Astrocyte (in vitro differentiated cells and primary cell): ENCODE measurements at regions not wholly inside any gene's neighbourhood (a gene's known extent, or its start where the extent isn't known, plus 50 kb on each side); places are given as distances from the start of the nearest gene placed in this dataset.

Experiments used
- DNase-seq: peaks from one replicate; pipeline ENCODE4 v3.0.0-alpha.2; 2010; ENCODE audit warnings: low read depth
- FAIRE-seq: peaks from 2 replicates; lab custom pipeline; 2011; peaks lifted over from hg19 to GRCh38; lab: Jason Lieb, UNC
- H2AFZ ChIP-seq: 2 replicates; pipeline ENCODE4 v1.6.0; 2012; ENCODE audit warnings: low read depth, low read length, inconsistent platforms
- H3K27ac ChIP-seq: 2 replicates; pipeline ENCODE4 v1.5.1; 2011; ENCODE audit warnings: low read depth, low read length, inconsistent platforms
- H3K27me3 ChIP-seq: 2 replicates; pipeline ENCODE4 v1.6.0; 2011; ENCODE audit warnings: low read length, inconsistent platforms; ENCODE audit not compliant: insufficient read depth
- H3K36me3 ChIP-seq: 2 replicates; pipeline ENCODE4 v1.5.1; 2011; ENCODE audit warnings: low read length, inconsistent platforms; ENCODE audit not compliant: insufficient read depth
- H3K4me1 ChIP-seq: 2 replicates; pipeline ENCODE4 v1.5.1; 2011; ENCODE audit warnings: low read length, inconsistent platforms; ENCODE audit not compliant: insufficient read depth
- H3K4me2 ChIP-seq: 2 replicates; pipeline ENCODE4 v1.6.0; 2012; ENCODE audit warnings: low read length, inconsistent platforms
- H3K4me3 ChIP-seq: 2 replicates; pipeline ENCODE4 v1.5.1; 2011; ENCODE audit warnings: low read depth, mild to moderate bottlenecking, low read length, inconsistent platforms; ENCODE audit not compliant: insufficient read depth
- H3K79me2 ChIP-seq: 2 replicates; pipeline ENCODE4 v1.6.0; 2012; ENCODE audit warnings: mild to moderate bottlenecking, low read length, inconsistent platforms; ENCODE audit not compliant: insufficient read depth
- H3K9ac ChIP-seq: 2 replicates; pipeline ENCODE4 v1.6.0; 2012; ENCODE audit warnings: mild to moderate bottlenecking, low read length, inconsistent platforms
- H3K9me3 ChIP-seq: 2 replicates; pipeline ENCODE4 v1.5.1; 2012; ENCODE audit warnings: low read depth, mild to moderate bottlenecking, low read length, inconsistent platforms; ENCODE audit not compliant: insufficient read depth
- H4K20me1 ChIP-seq: 2 replicates; pipeline ENCODE4 v1.6.0; 2012; ENCODE audit warnings: low read length, inconsistent platforms; ENCODE audit not compliant: insufficient read depth
- H3K27ac Mint-ChIP-seq: one replicate; pipeline ENCODE4 v1.8.0; 2021; ENCODE audit warnings: mild to moderate bottlenecking, mixed read lengths; ENCODE audit not compliant: unreplicated experiment
- H3K27me3 Mint-ChIP-seq: one replicate; pipeline ENCODE4 v1.8.0; 2021; ENCODE audit warnings: low read depth, mixed read lengths; ENCODE audit not compliant: unreplicated experiment
- H3K36me3 Mint-ChIP-seq: one replicate; pipeline ENCODE4 v1.8.0; 2021; ENCODE audit warnings: low read depth, mixed read lengths; ENCODE audit not compliant: unreplicated experiment
- H3K4me1 Mint-ChIP-seq: one replicate; pipeline ENCODE4 v1.8.0; 2021; ENCODE audit warnings: low read depth, mixed read lengths; ENCODE audit not compliant: unreplicated experiment
- H3K4me3 Mint-ChIP-seq: one replicate; pipeline ENCODE4 v1.8.0; 2021; ENCODE audit warnings: mild to moderate bottlenecking, moderate library complexity, mixed read lengths; ENCODE audit not compliant: unreplicated experiment
- H3K9me3 Mint-ChIP-seq: one replicate; pipeline ENCODE4 v1.8.0; 2021; ENCODE audit warnings: mild to moderate bottlenecking, mixed read lengths; ENCODE audit not compliant: unreplicated experiment
- CTCF ChIP-seq: IDR thresholded peaks from 2 replicates; pipeline ENCODE4 v1.5.1; 2011; ENCODE audit warnings: low read depth, mild to moderate bottlenecking, inconsistent platforms, low read length, moderate library complexity; ENCODE audit not compliant: insufficient read depth
- EZH2 ChIP-seq: IDR thresholded peaks from 2 replicates; pipeline ENCODE4 v1.6.1; 2012; ENCODE audit warnings: mild to moderate bottlenecking, low read length, inconsistent platforms; ENCODE audit not compliant: insufficient read depth

GRCh38 chr21:36609654-36610053 lies 89.3 kb upstream of the SIM2 start:
- peaks cover 29% of the 10 kb centered on the region for H3K27me3 Mint-ChIP-seq
- peaks cover 7% of the 10 kb centered on the region for H3K27me3 ChIP-seq
- H3K9ac ChIP-seq = no peak overlapping the region
- DNase-seq = no peak
- no peak overlapping the region for H3K27ac ChIP-seq
- H3K36me3 ChIP-seq = no peaks in the 10 kb centered on the region
- no peaks in the 10 kb centered on the region for H3K9me3 ChIP-seq
- no peaks in the 10 kb centered on the region for H4K20me1 ChIP-seq
- no peaks in the 10 kb centered on the region for H3K4me1 Mint-ChIP-seq
- peaks cover 5% of the 10 kb centered on the region for H3K9me3 Mint-ChIP-seq
- H3K79me2 ChIP-seq = no peaks in the 10 kb centered on the region
- peaks cover 4% of the 10 kb centered on the region for H3K36me3 Mint-ChIP-seq
- TF ChIP-seq CTCF (no peak), EZH2 (no peak)
- H3K4me2 ChIP-seq = no peak overlapping the region
- H3K4me3 Mint-ChIP-seq = no peak overlapping the region
- no peak for FAIRE-seq
- no peak overlapping the region for H2AFZ ChIP-seq
- H3K27ac Mint-ChIP-seq = no peak overlapping the region
- H3K4me1 ChIP-seq = peaks cover 9% of the 10 kb centered on the region
- no peak overlapping the region for H3K4me3 ChIP-seq

GRCh38 chr21:36610201-36610600 lies 88.7 kb upstream of the SIM2 start:
- H3K4me3 ChIP-seq = no peak overlapping the region
- peaks cover 9% of the 10 kb centered on the region for H3K4me1 ChIP-seq
- no peaks in the 10 kb centered on the region for H4K20me1 ChIP-seq
- peaks cover 4% of the 10 kb centered on the region for H3K36me3 Mint-ChIP-seq
- no peaks in the 10 kb centered on the region for H3K36me3 ChIP-seq
- no peak overlapping the region for H3K27ac ChIP-seq
- H3K79me2 ChIP-seq = no peaks in the 10 kb centered on the region
- DNase-seq (no peak), FAIRE-seq (no peak)
- H3K27me3 ChIP-seq = peaks cover 7% of the 10 kb centered on the region
- H3K4me1 Mint-ChIP-seq = no peaks in the 10 kb centered on the region
- H3K4me3 Mint-ChIP-seq = no peak overlapping the region
- H3K27me3 Mint-ChIP-seq = peaks cover 24% of the 10 kb centered on the region
- no peak overlapping the region for H2AFZ ChIP-seq
- H3K9ac ChIP-seq = no peak overlapping the region
- H3K27ac Mint-ChIP-seq = no peak overlapping the region
- TF ChIP-seq CTCF (no peak), EZH2 (no peak)
- no peaks in the 10 kb centered on the region for H3K9me3 ChIP-seq
- peaks cover 7% of the 10 kb centered on the region for H3K9me3 Mint-ChIP-seq
- no peak overlapping the region for H3K4me2 ChIP-seq

GRCh38 chr21:36610935-36611334 lies 88.0 kb upstream of the SIM2 start:
- Histone ChIP-seq H3K27ac (no peak overlapping the region), H3K4me1 (peaks cover 9% of the 10 kb centered on the region), H2AFZ (no peak overlapping the region), H3K9ac (no peak overlapping the region), H3K9me3 (no peaks in the 10 kb centered on the region), H3K36me3 (no peaks in the 10 kb centered on the region), H4K20me1 (no peaks in the 10 kb centered on the region), H3K4me3 (no peak overlapping the region), H3K27me3 (peaks cover 7% of the 10 kb centered on the region), H3K4me2 (no peak overlapping the region), H3K79me2 (no peaks in the 10 kb centered on the region)
- Mint-ChIP-seq H3K27me3 (peaks cover 24% of the 10 kb centered on the region), H3K4me1 (no peaks in the 10 kb centered on the region), H3K4me3 (no peak overlapping the region), H3K9me3 (peaks cover 12% of the 10 kb centered on the region), H3K27ac (no peak overlapping the region), H3K36me3 (peaks cover 4% of the 10 kb centered on the region)
- FAIRE-seq (no peak), DNase-seq (no peak)
- TF ChIP-seq CTCF (no peak), EZH2 (no peak)
